NB4 (cell line): ENCODE measurements at regions not wholly inside any gene's neighbourhood (a gene's known extent, or its start where the extent isn't known, plus 50 kb on each side); places are given as distances from the start of the nearest gene placed in this dataset.

Source experiments
- CTCF ChIP-seq: IDR thresholded peaks from one replicate; pipeline ENCODE4 v1.5.1; 2012; ENCODE audit warnings: low read depth, low read length
- MAX ChIP-seq: IDR thresholded peaks from 2 replicates; pipeline ENCODE4 v1.6.1; 2011; ENCODE audit warnings: low read depth, low read length
- POLR2A ChIP-seq: IDR thresholded peaks from 2 replicates; pipeline ENCODE4 v1.6.1; 2011; ENCODE audit warnings: mild to moderate bottlenecking; ENCODE audit not compliant: insufficient read length; ENCODE audit errors: extremely low read depth

- TF ChIP-seq POLR2A = no peak
- no peak for TF ChIP-seq CTCF
- no peak for TF ChIP-seq MAX
Measured at GRCh38 chr1:81409262-81409661, 391.5 kb upstream of the ADGRL2 start.
